GM12874 (cell line): ENCODE measurements at regions not wholly inside any gene's neighbourhood (a gene's known extent, or its start where the extent isn't known, plus 50 kb on each side); places are given as distances from the start of the nearest gene placed in this dataset.

ENCODE experiments used
- TF ChIP-seq, protein P1 (sequence below): IDR thresholded peaks from 2 replicates; pipeline ENCODE4 v1.5.1; 2011; ENCODE audit warnings: low read depth, mild to moderate bottlenecking, control low read depth, low read length, moderate library complexity; ENCODE audit not compliant: insufficient read depth

DNA sequence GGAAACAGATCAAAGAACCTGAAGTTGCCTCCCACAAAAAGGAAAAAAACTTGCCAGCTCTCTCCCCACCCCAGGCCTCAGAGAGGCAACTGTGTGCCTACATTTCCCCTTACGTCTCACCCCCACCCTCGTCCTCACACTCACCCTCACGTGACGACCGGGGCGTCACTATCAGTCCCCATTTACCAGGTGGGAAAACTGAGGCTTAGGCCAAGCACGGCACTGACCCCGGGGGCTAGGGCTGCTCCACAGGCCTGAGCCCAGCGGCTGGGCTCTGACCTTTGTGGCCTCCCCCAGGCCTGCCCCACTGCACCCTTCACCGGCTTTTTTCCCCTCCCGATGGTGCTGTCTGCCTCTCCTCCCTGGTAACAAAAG, 51.5 kb upstream of the RUNX3 start:
- TF ChIP-seq, protein P1, sequence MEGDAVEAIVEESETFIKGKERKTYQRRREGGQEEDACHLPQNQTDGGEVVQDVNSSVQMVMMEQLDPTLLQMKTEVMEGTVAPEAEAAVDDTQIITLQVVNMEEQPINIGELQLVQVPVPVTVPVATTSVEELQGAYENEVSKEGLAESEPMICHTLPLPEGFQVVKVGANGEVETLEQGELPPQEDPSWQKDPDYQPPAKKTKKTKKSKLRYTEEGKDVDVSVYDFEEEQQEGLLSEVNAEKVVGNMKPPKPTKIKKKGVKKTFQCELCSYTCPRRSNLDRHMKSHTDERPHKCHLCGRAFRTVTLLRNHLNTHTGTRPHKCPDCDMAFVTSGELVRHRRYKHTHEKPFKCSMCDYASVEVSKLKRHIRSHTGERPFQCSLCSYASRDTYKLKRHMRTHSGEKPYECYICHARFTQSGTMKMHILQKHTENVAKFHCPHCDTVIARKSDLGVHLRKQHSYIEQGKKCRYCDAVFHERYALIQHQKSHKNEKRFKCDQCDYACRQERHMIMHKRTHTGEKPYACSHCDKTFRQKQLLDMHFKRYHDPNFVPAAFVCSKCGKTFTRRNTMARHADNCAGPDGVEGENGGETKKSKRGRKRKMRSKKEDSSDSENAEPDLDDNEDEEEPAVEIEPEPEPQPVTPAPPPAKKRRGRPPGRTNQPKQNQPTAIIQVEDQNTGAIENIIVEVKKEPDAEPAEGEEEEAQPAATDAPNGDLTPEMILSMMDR: no peak

DNA sequence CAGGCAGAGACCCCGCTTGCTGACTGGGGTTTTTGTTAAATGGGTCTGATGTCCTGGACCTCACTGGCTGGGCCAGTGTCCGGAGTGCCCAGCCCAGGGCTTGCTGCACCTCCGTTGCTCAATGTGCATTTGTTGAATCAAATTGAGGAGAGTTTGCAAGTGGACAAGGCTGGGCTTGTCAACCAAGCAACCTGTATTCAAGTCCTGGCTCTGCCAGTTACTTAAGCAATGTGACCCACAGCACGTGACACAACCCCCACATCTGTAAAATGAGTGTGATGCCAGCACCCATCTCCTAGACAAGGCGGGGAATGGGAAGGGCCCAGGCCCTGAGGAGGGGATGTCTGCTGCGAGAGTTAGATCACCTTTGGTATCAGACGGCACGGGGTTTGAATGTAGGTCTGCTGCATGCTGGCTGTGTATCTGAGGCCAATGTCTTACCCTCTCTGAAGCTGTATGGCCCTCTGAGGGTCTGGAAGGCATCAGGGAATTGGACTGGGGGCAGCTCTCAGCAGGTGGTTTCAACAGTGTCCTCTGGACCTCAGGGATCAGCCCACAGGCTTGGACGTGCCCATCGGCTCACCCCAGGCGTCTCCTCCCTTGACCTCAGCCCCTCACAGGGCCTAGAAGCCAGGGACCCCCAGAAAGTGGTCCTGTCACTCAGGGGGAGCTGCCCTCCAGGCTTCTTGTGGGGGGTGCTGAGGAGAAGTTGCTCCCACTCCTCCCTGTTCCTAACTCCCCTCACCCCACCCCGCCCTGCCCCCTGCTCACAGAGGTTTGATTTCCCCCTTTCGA, 51.0 kb upstream of the RUNX3 start:
- TF ChIP-seq, protein P1: no peak
